Hematopoietic multipotent progenitor cell treated with erythropoietin and hydrocortisone succinate and interleukin-3 and kit ligand, for 15 days (in vitro differentiated cells): ENCODE measurements at regions not wholly inside any gene's neighbourhood (a gene's known extent, or its start where the extent isn't known, plus 50 kb on each side); places are given as distances from the start of the nearest gene placed in this dataset.

Source experiments
- DNase-seq: peaks from one replicate; pipeline ENCODE4 v3.0.0-alpha.2; 2015; ENCODE audit warnings: low spot score

- DNase-seq = no peak
These were observed 454.9 kb upstream of the JAG1 start for GRCh38 chr20:11128721-11129120.

- no peak for DNase-seq
These were observed 456.9 kb upstream of the JAG1 start for GRCh38 chr20:11130554-11131166.

GRCh38 chr20:11132819-11133415 is 459.1 kb upstream of the JAG1 start:
- DNase-seq = no peak

- DNase-seq = no peak
These were observed 462.9 kb upstream of the JAG1 start for GRCh38 chr20:11136691-11137090.

GRCh38 chr20:11137688-11138087 is 463.9 kb upstream of the JAG1 start:
- no peak for DNase-seq

GRCh38 chr20:11140359-11140758 is 466.6 kb upstream of the JAG1 start:
- DNase-seq = no peak

- DNase-seq = no peak
These were observed 469.7 kb upstream of the JAG1 start for GRCh38 chr20:11143481-11143880.

- no peak for DNase-seq
These were observed 470.5 kb upstream of the JAG1 start for GRCh38 chr20:11144114-11144950.

GRCh38 chr20:11145616-11146015 is 471.8 kb upstream of the JAG1 start:
- no peak for DNase-seq

GRCh38 chr20:11153819-11154218 is 480.0 kb upstream of the JAG1 start:
- DNase-seq = no peak

GRCh38 chr20:11155156-11155756 is 481.5 kb upstream of the JAG1 start:
- no peak for DNase-seq

GRCh38 chr20:11156922-11157321 is 483.1 kb upstream of the JAG1 start:
- no peak for DNase-seq

GRCh38 chr20:11158146-11158545 is 484.3 kb upstream of the JAG1 start:
- DNase-seq = no peak

GRCh38 chr20:11158589-11158988 is 484.8 kb upstream of the JAG1 start:
- DNase-seq = no peak

GRCh38 chr20:11159728-11160127 is 485.9 kb upstream of the JAG1 start:
- no peak for DNase-seq

- no peak for DNase-seq
These were observed 488.4 kb upstream of the JAG1 start for GRCh38 chr20:11162026-11162775.

GRCh38 chr20:11165789-11166188 is 492.0 kb upstream of the JAG1 start:
- no peak for DNase-seq

- no peak for DNase-seq
These were observed 492.9 kb upstream of the JAG1 start for GRCh38 chr20:11166712-11167111.

- DNase-seq = no peak
These were observed 494.2 kb upstream of the JAG1 start for GRCh38 chr20:11168026-11168425.

GRCh38 chr20:11170025-11170424 is 496.2 kb upstream of the JAG1 start:
- no peak for DNase-seq

GRCh38 chr20:11170565-11170964 is 496.8 kb upstream of the JAG1 start:
- DNase-seq = no peak

GRCh38 chr20:11172881-11173280 is 499.1 kb upstream of the JAG1 start:
- no peak for DNase-seq
